ENCODE measurements at regions not wholly inside any gene's neighbourhood (a gene's known extent, or its start where the extent isn't known, plus 50 kb on each side); places are given as distances from the start of the nearest gene placed in this dataset.

DNA sequence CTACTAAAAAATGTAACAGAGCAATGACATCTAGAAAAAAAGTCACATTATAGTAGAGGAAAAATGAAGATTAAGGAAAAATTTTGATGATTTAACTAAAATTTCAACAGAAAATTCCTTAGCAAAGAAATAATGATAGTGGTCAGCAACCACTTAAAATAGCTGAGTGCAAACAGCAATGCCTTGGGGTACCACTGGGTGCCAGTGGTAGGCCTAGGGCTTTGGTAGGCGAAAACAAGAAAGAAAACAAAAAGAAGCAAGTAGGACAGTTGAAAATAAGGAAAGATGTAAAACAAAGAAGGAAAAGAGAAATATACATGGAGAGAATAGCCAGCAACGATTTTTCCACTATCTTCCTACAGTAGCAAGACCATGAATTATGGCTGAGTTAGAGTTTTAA, 313.5 kb upstream of the IRS4 start:
- TF ChIP-seq NFRKB (IDR thresholded peaks at IDR 0.05) (no peak), SUZ12 (IDR thresholded peaks at IDR 0.05) (no peak)
